ENCODE measurements at regions not wholly inside any gene's neighbourhood (a gene's known extent, or its start where the extent isn't known, plus 50 kb on each side); places are given as distances from the start of the nearest gene placed in this dataset.
"Not testable (repeated sequence)": the region's sequence is repeated elsewhere in the genome, so short reads cannot be mapped to it uniquely, and the experiment has no call there.

GRCh38 chr1:186223-186622 lies 265.3 kb downstream of the OR4F29 start:
- H3K79me2 ChIP-seq (ENCODE audit: control insufficient read depth, insufficient read depth, low read length); H3K9ac ChIP-seq (ENCODE audit: insufficient read depth, low read length); H3K27me3 ChIP-seq (ENCODE audit: control insufficient read depth, insufficient read depth, low read length); H4K20me1 ChIP-seq (ENCODE audit: control insufficient read depth, extremely low read depth, insufficient read depth, low read length); H3K27ac ChIP-seq (ENCODE audit: insufficient read depth, low read length); H3K4me2 ChIP-seq (ENCODE audit: extremely low read depth, insufficient read depth, low read length); H3K36me3 ChIP-seq (ENCODE audit: control insufficient read depth, insufficient read depth, low read length); DNase-seq (ENCODE audit: low read depth in 2 of 2); H2AFZ ChIP-seq (ENCODE audit: low read length); H3K4me3 ChIP-seq (replicated peaks in 1 of 4; ENCODE audit: control extremely low read depth in 1 of 4, insufficient read depth in 1 of 4, low read depth in 3 of 4, low read length in 4 of 4); H3K9me3 ChIP-seq (ENCODE audit: control insufficient read depth, insufficient read depth, low read depth, low read length); H3K4me1 ChIP-seq (ENCODE audit: control insufficient read depth, extremely low read depth, insufficient read depth, low read length): not testable (repeated sequence)

- H3K9ac ChIP-seq (ENCODE audit: insufficient read depth, low read length); H4K20me1 ChIP-seq (ENCODE audit: control insufficient read depth, extremely low read depth, insufficient read depth, low read length); H3K4me1 ChIP-seq (ENCODE audit: control insufficient read depth, extremely low read depth, insufficient read depth, low read length); H3K36me3 ChIP-seq (ENCODE audit: control insufficient read depth, insufficient read depth, low read length); DNase-seq (ENCODE audit: low read depth in 2 of 2); H3K4me2 ChIP-seq (ENCODE audit: extremely low read depth, insufficient read depth, low read length); H3K9me3 ChIP-seq (ENCODE audit: control insufficient read depth, insufficient read depth, low read depth, low read length); H3K79me2 ChIP-seq (ENCODE audit: control insufficient read depth, insufficient read depth, low read length); H2AFZ ChIP-seq (ENCODE audit: low read length); H3K27me3 ChIP-seq (ENCODE audit: control insufficient read depth, insufficient read depth, low read length); H3K27ac ChIP-seq (ENCODE audit: insufficient read depth, low read length); H3K4me3 ChIP-seq (replicated peaks in 1 of 4; ENCODE audit: control extremely low read depth in 1 of 4, insufficient read depth in 1 of 4, low read depth in 3 of 4, low read length in 4 of 4): not testable (repeated sequence)
Measured at GRCh38 chr1:185526-185925, 266.0 kb downstream of the OR4F29 start.

GRCh38 chr1:184336-184686 lies 267.2 kb downstream of the OR4F29 start:
- not testable (repeated sequence) for H3K4me2 ChIP-seq (ENCODE audit: extremely low read depth, insufficient read depth, low read length); H3K4me3 ChIP-seq (replicated peaks in 1 of 4; ENCODE audit: control extremely low read depth in 1 of 4, insufficient read depth in 1 of 4, low read depth in 3 of 4, low read length in 4 of 4); H3K9me3 ChIP-seq (ENCODE audit: control insufficient read depth, insufficient read depth, low read depth, low read length); H3K9ac ChIP-seq (ENCODE audit: insufficient read depth, low read length); H4K20me1 ChIP-seq (ENCODE audit: control insufficient read depth, extremely low read depth, insufficient read depth, low read length); H2AFZ ChIP-seq (ENCODE audit: low read length); H3K27me3 ChIP-seq (ENCODE audit: control insufficient read depth, insufficient read depth, low read length); H3K79me2 ChIP-seq (ENCODE audit: control insufficient read depth, insufficient read depth, low read length); H3K36me3 ChIP-seq (ENCODE audit: control insufficient read depth, insufficient read depth, low read length); DNase-seq (ENCODE audit: low read depth in 2 of 2); H3K4me1 ChIP-seq (ENCODE audit: control insufficient read depth, extremely low read depth, insufficient read depth, low read length); H3K27ac ChIP-seq (ENCODE audit: insufficient read depth, low read length)

- not testable (repeated sequence) for H4K20me1 ChIP-seq (ENCODE audit: control insufficient read depth, extremely low read depth, insufficient read depth, low read length); H3K27ac ChIP-seq (ENCODE audit: insufficient read depth, low read length); H3K36me3 ChIP-seq (ENCODE audit: control insufficient read depth, insufficient read depth, low read length); H3K9ac ChIP-seq (ENCODE audit: insufficient read depth, low read length); H3K79me2 ChIP-seq (ENCODE audit: control insufficient read depth, insufficient read depth, low read length); DNase-seq (ENCODE audit: low read depth in 2 of 2); H3K4me1 ChIP-seq (ENCODE audit: control insufficient read depth, extremely low read depth, insufficient read depth, low read length); H2AFZ ChIP-seq (ENCODE audit: low read length); H3K27me3 ChIP-seq (ENCODE audit: control insufficient read depth, insufficient read depth, low read length); H3K4me2 ChIP-seq (ENCODE audit: extremely low read depth, insufficient read depth, low read length); H3K9me3 ChIP-seq (ENCODE audit: control insufficient read depth, insufficient read depth, low read depth, low read length); H3K4me3 ChIP-seq (replicated peaks in 1 of 4; ENCODE audit: control extremely low read depth in 1 of 4, insufficient read depth in 1 of 4, low read depth in 3 of 4, low read length in 4 of 4)
Measured at GRCh38 chr1:183620-184335, 267.7 kb downstream of the OR4F29 start.

- not testable (repeated sequence) for H3K79me2 ChIP-seq (ENCODE audit: control insufficient read depth, insufficient read depth, low read length); H2AFZ ChIP-seq (ENCODE audit: low read length); H3K4me2 ChIP-seq (ENCODE audit: extremely low read depth, insufficient read depth, low read length); H3K27ac ChIP-seq (ENCODE audit: insufficient read depth, low read length); H3K36me3 ChIP-seq (ENCODE audit: control insufficient read depth, insufficient read depth, low read length); H3K4me3 ChIP-seq (replicated peaks in 1 of 4; ENCODE audit: control extremely low read depth in 1 of 4, insufficient read depth in 1 of 4, low read depth in 3 of 4, low read length in 4 of 4); H3K4me1 ChIP-seq (ENCODE audit: control insufficient read depth, extremely low read depth, insufficient read depth, low read length); H3K27me3 ChIP-seq (ENCODE audit: control insufficient read depth, insufficient read depth, low read length); H3K9me3 ChIP-seq (ENCODE audit: control insufficient read depth, insufficient read depth, low read depth, low read length); H4K20me1 ChIP-seq (ENCODE audit: control insufficient read depth, extremely low read depth, insufficient read depth, low read length); DNase-seq (ENCODE audit: low read depth in 2 of 2); H3K9ac ChIP-seq (ENCODE audit: insufficient read depth, low read length)
Measured at GRCh38 chr1:183081-183480, 268.4 kb downstream of the OR4F29 start.

- not testable (repeated sequence) for DNase-seq (ENCODE audit: low read depth in 2 of 2); H3K9me3 ChIP-seq (ENCODE audit: control insufficient read depth, insufficient read depth, low read depth, low read length); H3K27ac ChIP-seq (ENCODE audit: insufficient read depth, low read length); H3K36me3 ChIP-seq (ENCODE audit: control insufficient read depth, insufficient read depth, low read length); H3K27me3 ChIP-seq (ENCODE audit: control insufficient read depth, insufficient read depth, low read length); H2AFZ ChIP-seq (ENCODE audit: low read length); H3K4me3 ChIP-seq (replicated peaks in 1 of 4; ENCODE audit: control extremely low read depth in 1 of 4, insufficient read depth in 1 of 4, low read depth in 3 of 4, low read length in 4 of 4); H3K4me2 ChIP-seq (ENCODE audit: extremely low read depth, insufficient read depth, low read length); H3K79me2 ChIP-seq (ENCODE audit: control insufficient read depth, insufficient read depth, low read length); H3K9ac ChIP-seq (ENCODE audit: insufficient read depth, low read length); H3K4me1 ChIP-seq (ENCODE audit: control insufficient read depth, extremely low read depth, insufficient read depth, low read length); H4K20me1 ChIP-seq (ENCODE audit: control insufficient read depth, extremely low read depth, insufficient read depth, low read length)
Measured at GRCh38 chr1:182631-183030, 268.8 kb downstream of the OR4F29 start.
